Spinal cord (tissue), 9 donors: ENCODE measurements at regions not wholly inside any gene's neighbourhood (a gene's known extent, or its start where the extent isn't known, plus 50 kb on each side); places are given as distances from the start of the nearest gene placed in this dataset.
"Not testable (repeated sequence)": the region's sequence is repeated elsewhere in the genome, so short reads cannot be mapped to it uniquely, and the experiment has no call there.

ENCODE experiments used
- DNase-seq, 6 donors: peaks; one replicate each; pipeline versions ENCODE4 v3.0.0 to v3.0.0-alpha.2; 2013 to 2015; ENCODE audit warnings: low spot score in 6 of 6, low read depth in 4 of 6
- H3K27ac ChIP-seq: one replicate; pipeline ENCODE4 v1.5.1; 2013; ENCODE audit warnings: low read depth, low read length, control low read depth
- H3K27me3 ChIP-seq: one replicate; pipeline ENCODE4 v1.6.1; 2013; ENCODE audit warnings: low read length; ENCODE audit not compliant: control insufficient read depth, insufficient read depth
- H3K36me3 ChIP-seq: one replicate; pipeline ENCODE4 v1.6.1; 2013; ENCODE audit warnings: low read length; ENCODE audit not compliant: control insufficient read depth, insufficient read depth
- H3K4me1 ChIP-seq: one replicate; pipeline ENCODE4 v1.6.1; 2013; ENCODE audit warnings: low read length; ENCODE audit not compliant: control insufficient read depth, insufficient read depth
- H3K4me3 ChIP-seq: one replicate; pipeline ENCODE4 v1.5.1; 2013; ENCODE audit warnings: low read depth, low read length, control low read depth
- H3K9me3 ChIP-seq: one replicate; pipeline ENCODE4 v1.6.1; 2013; ENCODE audit warnings: low read length; ENCODE audit not compliant: control insufficient read depth, insufficient read depth
- WGBS: methylation state at CpG from one replicate; pipeline ENCODE4 v1.1.5; 2013; ENCODE audit warnings: missing lambda C conversion rate; ENCODE audit not compliant: insufficient coverage; 5-methylcytosine and 5-hydroxymethylcytosine counted together
- donor health status: healthy.

DNA sequence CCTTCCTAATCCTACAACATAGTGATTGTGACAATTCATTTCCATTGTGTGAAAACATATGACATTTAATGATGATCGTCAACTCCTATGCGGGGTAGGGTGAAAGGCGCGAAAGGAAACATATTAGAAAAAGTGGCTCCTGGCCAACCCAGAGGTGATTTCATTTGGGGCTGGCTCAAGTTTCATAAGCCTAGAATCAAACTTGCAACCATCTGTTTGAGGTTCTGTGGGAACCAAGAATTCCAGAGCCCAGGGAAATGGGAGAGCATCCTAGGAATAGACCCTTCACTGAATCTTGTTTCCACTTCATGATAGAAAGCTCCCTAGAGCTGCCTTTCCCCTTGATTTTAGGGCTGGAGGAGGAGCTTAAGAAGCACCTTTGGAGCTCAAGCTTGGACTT is 101.3 kb upstream of the EGFL6 start:
- no peaks in the 10 kb centered on the region for H3K36me3 ChIP-seq
- DNase-seq = no peak
- H3K4me1 ChIP-seq = no peaks in the 10 kb centered on the region
- peaks cover 16% of the 10 kb centered on the region for H3K27me3 ChIP-seq
- WGBS = 96% methylated on average over 4 of the region's 4 CpGs
- H3K4me3 ChIP-seq = no peak overlapping the region
- no peak overlapping the region for H3K27ac ChIP-seq
- H3K9me3 ChIP-seq = no peaks in the 10 kb centered on the region

DNA sequence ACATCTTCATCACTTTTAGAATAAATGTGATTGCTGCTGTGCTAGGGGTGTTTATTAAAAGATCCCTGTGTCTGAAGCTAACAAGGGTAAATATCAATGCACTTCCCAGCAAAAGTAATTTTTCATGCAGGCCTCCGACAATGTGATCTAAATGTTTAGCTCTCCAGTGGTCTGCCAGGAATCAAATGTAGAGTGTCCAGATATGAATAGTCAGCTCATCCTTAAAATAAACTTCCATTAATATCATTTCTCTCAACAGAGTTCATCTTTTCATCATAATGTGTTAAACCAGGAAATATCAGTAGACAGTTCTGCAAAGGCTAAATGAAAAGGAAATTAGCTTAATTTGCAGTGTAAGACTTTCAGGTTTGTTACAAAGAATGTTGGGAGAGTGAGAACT is 102.2 kb upstream of the EGFL6 start:
- no peak for DNase-seq
- Histone ChIP-seq H3K4me3 (no peak overlapping the region), H3K36me3 (no peaks in the 10 kb centered on the region), H3K27me3 (peaks cover 20% of the 10 kb centered on the region), H3K27ac (no peak overlapping the region), H3K4me1 (no peaks in the 10 kb centered on the region), H3K9me3 (no peaks in the 10 kb centered on the region)
- WGBS = no CpG with 5 or more reads among the region's 1 CpG

- Histone ChIP-seq H3K27ac (no peak overlapping the region), H3K9me3 (no peaks in the 10 kb centered on the region), H3K4me3 (no peak overlapping the region), H3K27me3 (peaks cover 18% of the 10 kb centered on the region), H3K4me1 (no peaks in the 10 kb centered on the region), H3K36me3 (no peaks in the 10 kb centered on the region)
- 56% methylated on average over 1 of the region's 1 CpG for WGBS
- DNase-seq = no peak
Measured at GRCh38 chrX:13464599-13465275, 104.7 kb upstream of the EGFL6 start.

DNA sequence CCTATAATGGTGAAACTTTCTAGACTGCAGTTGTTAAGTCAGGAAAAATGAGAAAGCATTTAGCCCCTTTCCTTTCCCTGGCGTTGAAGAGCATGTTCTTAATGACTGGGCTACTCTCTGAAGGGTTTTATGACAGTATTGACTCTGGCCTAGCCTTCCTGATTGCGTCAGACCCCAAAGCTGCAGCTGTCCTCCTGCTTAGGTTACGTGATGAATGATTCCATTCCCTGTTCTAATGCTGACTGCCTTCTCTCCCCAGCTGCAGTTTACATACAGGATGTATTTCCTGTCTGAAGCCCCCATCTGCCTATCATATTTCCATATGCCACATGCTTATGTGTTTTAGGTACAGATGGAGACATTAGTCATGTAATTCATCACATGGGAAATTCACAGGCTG is 105.8 kb upstream of the EGFL6 start:
- H3K27me3 ChIP-seq = peaks cover 27% of the 10 kb centered on the region
- peak in 2 of 6 donors; percentile 17 to 56 for DNase-seq
- no peaks in the 10 kb centered on the region for H3K4me1 ChIP-seq
- WGBS = 61% methylated on average over 3 of the region's 3 CpGs
- H3K27ac ChIP-seq = no peak overlapping the region
- no peaks in the 10 kb centered on the region for H3K9me3 ChIP-seq
- no peaks in the 10 kb centered on the region for H3K36me3 ChIP-seq
- no peak overlapping the region for H3K4me3 ChIP-seq

DNA sequence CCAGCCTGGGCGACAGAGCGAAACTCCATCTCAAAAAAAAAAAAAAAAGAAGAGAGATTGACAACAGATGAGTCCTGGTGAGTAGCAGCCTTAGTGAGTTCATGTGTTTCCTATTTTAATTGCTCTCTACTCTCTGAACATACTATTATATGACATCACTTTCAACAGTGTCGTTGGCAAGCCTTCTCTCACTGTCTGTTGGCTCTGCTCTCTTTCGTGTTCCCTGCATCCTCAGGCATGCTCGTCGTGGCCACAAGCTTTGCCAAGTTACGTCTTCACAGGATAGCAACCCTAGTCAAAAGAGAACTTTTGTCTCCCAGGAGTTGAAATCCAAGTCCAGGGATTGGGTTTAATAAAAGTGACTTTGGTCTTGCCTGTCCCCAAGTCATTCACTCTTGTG is 117.1 kb upstream of the EGFL6 start:
- H3K27me3 ChIP-seq = peaks cover 11% of the 10 kb centered on the region
- no peak overlapping the region for H3K4me3 ChIP-seq
- WGBS = 71% methylated on average over 5 of the region's 7 CpGs
- H3K27ac ChIP-seq = no peak overlapping the region
- no peaks in the 10 kb centered on the region for H3K36me3 ChIP-seq
- DNase-seq = peak in 1 of 6 donors; percentile 11
- no peaks in the 10 kb centered on the region for H3K9me3 ChIP-seq
- H3K4me1 ChIP-seq = no peaks in the 10 kb centered on the region

GRCh38 chrX:13449441-13449840 is 120.0 kb upstream of the EGFL6 start:
- Histone ChIP-seq H3K27ac (no peak overlapping the region), H3K4me1 (no peaks in the 10 kb centered on the region), H3K4me3 (no peak overlapping the region), H3K27me3 (peaks cover 11% of the 10 kb centered on the region), H3K36me3 (no peaks in the 10 kb centered on the region), H3K9me3 (no peaks in the 10 kb centered on the region)
- DNase-seq = no peak

DNA sequence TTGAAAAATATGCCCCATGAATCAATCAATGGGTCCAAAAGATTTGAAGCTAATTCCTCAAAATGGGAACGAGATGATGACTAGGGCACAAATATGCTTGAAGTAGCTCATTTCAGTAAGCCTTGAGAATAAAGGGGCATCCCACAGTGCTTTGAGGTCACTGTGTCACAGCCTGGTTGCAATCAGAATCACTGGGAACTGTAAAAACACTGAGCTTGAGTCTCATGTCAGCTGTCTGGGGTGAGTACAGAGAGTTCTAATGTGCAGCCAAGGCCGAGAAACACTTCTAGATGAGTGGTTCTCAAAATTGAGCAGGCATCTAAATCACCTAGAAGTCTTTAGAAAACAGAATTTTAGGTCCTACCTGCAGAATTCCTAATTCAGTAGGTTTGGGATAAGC is 120.5 kb upstream of the EGFL6 start:
- Histone ChIP-seq H3K36me3 (no peaks in the 10 kb centered on the region), H3K27ac (no peak overlapping the region), H3K9me3 (no peaks in the 10 kb centered on the region), H3K4me1 (no peaks in the 10 kb centered on the region), H3K4me3 (no peak overlapping the region), H3K27me3 (peaks cover 11% of the 10 kb centered on the region)
- no peak for DNase-seq
- WGBS = 75% methylated on average over 1 of the region's 2 CpGs

- WGBS = 100% methylated on average over 1 of the region's 5 CpGs
- not testable (repeated sequence) for DNase-seq, H3K36me3 ChIP-seq, H3K27ac ChIP-seq, H3K4me3 ChIP-seq, H3K4me1 ChIP-seq, H3K9me3 ChIP-seq
- H3K27me3 ChIP-seq = peaks cover 18% of the 10 kb centered on the region
Measured at GRCh38 chrX:13441608-13442007, 121.8 kb upstream of the ATXN3L start.

DNA sequence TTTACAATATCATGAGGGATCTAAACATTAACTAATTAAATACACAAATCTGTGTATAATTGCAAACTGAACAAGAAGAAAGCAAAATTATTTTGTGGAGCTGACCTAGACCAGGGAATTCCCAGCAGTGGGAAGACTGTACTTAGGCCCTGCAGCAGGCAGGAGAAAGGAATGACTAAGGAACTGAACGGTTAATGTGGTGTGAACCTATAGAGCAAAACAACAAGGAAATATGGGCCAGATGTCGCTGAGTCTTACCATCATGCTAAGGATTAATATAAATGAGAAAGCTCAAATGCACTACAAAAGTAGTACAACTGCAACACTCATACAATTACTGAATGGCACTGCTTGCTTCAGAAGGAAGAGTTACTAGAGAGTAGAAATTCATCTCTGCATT is 120.3 kb upstream of the ATXN3L start:
- Histone ChIP-seq H3K4me3 (no peak overlapping the region), H3K36me3 (no peaks in the 10 kb centered on the region), H3K9me3 (no peaks in the 10 kb centered on the region), H3K27ac (no peak overlapping the region), H3K4me1 (no peaks in the 10 kb centered on the region), H3K27me3 (peaks cover 25% of the 10 kb centered on the region)
- DNase-seq = no peak
- no CpG with 5 or more reads among the region's 2 CpGs for WGBS

GRCh38 chrX:13433298-13433605 is 113.4 kb upstream of the ATXN3L start:
- H3K4me1 ChIP-seq = no peaks in the 10 kb centered on the region
- no peaks in the 10 kb centered on the region for H3K36me3 ChIP-seq
- DNase-seq = no peak
- H3K27ac ChIP-seq = no peak overlapping the region
- H3K9me3 ChIP-seq = no peaks in the 10 kb centered on the region
- H3K4me3 ChIP-seq = no peak overlapping the region
- H3K27me3 ChIP-seq = peaks cover 14% of the 10 kb centered on the region
- WGBS = no CpG with 5 or more reads among the region's 2 CpGs
